Nucleus accumbens (tissue), 56 donors: ENCODE measurements at regions not wholly inside any gene's neighbourhood (a gene's known extent, or its start where the extent isn't known, plus 50 kb on each side); places are given as distances from the start of the nearest gene placed in this dataset.

Experiments
- DNase-seq, 56 donors: peaks; one replicate each; lab custom pipeline; 2025; lab: John Stamatoyannopoulos, UW

DNA sequence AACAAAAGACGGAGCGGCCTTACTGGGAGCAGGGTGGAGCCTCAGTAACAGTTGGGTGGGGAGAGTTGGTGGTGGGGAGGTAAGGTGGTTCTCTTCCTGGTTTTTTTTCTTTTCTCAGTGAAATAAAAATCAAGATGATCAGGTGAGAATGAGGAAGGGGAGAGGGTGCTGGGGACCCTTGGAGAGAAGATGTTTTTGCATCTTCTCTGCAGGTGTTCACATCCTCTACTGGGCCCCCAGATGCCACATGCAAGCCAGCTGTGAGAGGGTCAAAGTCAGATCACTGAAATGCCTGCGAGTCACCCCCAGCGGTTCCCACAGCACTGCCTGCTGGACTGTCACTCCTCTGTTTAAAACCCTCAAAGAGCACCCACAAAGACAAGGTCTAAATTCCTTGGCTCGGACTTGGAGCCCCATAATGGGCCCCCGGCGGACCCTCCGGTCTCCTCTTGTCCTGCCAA lies 69.8 kb upstream of the FHL2 start:
- DNase-seq: no peak

DNA sequence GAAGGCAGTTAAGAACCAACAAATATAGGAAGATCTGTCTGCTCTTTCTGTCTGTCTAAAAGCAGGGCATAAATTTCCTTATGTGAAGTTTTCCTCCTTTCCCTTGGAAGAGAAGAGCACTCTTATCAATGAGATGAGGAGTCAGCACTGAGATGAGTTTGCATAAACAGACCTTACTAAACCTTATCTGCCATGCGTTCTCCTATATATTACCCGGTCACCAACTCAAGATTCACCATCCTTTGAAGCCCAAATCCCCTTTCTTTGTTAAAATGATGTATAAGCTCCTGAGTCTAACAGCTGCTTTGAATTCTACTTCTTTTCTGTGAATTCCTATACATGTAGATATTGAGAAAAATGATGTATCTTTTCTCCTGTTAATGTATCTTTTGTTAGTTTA lies 65.5 kb upstream of the FHL2 start:
- DNase-seq: no peak

DNA sequence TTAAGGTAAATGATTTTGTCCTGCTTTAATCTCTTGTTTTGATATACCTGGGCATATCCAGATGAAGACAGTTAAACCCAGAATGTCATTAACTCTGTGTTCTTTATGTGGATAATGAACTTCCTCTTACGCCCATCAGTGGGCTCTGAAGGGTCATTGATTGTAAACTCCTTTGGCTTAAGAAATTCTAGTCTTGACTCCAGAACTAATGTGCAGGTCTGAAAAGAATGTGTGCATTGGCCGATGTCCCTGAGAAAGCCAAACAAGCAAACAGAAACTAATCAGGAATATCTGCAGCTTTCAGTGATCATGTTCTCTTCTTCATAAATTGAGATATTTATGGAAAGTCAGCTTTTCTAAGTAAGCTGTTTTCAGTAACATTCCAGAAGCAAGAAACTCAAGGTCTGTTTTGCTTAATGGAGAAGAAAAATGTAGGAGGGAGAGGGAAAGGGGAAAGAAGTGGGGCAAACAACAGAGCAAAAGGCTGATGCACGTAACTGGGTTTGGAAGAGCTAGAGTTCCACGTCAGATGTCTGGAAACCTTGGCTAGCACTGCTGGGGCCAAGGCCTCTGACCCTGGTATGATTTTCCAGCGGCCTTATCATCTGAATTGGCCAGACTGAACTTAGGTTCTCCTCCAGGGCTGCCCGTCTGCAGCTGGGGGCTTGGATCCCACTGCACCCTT lies 61.3 kb upstream of the FHL2 start:
- DNase-seq: no peak

DNA sequence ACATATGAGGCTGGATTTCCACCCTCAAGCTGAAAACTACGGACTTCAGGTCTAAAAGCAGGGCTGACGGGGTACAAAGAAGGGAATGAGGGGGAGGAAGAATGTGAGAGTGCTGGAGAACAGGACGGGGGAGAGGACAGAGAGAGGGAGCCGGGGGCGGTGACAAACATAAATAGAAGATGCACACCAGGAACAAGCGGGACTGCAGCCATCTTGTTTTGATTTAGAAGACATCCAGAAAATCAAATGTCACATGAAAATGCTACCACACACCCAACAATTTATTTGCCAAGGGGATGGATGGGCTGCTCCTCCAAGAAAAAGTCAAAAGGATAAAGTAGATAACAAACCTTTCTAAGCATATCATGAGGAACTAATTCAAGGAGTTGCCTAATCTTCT lies 59.2 kb upstream of the FHL2 start:
- no peak for DNase-seq

DNA sequence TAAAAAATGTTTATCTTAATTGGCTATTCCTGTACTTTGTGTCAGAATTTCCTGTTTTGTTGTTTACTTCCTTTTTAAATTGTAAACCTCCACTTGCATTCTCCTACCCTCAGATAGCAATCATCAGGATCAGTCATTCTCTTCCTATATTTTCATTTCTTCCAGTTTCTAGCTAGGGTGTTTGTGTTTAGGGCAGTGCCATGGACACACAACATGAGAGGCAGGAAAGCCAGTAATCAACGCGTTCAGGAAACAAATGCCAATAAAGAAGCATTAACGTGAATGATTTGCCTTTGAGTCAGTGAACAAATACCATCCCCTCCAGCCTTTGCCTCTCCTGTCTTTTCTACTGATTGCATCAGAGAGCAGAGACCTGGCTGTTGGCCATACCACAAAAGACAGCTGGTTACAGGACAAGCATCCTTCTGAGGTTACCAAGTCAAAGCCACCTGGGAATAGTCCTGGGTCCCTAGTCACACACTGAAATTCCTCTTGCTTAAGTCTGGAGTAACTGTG lies 56.7 kb upstream of the FHL2 start:
- DNase-seq: no peak

DNA sequence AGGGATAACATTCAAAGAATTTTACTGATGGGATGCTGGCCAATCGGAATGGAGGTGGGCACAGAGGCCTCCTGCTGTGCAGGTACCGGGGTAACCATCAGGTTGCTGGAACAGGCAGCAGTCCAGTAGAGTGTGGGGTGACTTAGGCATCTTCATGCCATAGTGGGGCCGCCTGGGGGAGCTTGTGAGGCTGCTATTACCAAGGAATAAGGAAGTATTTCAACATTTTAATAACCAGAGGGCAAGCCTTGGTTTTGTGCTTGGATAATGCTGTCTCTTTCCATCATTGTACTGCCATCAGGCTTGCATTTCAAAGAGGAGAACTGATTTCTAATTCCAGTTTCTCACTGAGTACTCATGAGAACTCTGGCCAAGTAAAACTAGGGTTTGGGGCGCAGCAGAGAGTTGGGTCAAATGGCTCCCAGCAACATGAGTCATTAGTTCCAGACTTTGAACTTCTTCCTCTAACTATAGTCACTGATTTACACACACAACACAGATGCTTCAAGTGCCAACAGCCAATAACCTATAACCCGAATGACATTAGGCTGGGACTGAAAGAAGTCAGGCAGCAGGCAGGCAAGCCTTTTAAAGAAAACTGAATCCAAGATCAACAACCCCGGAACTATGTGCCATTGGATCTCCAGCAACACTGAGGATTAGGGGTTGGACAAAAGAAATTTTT lies 56.1 kb upstream of the FHL2 start:
- no peak for DNase-seq

- no peak for DNase-seq
These were observed 52.8 kb upstream of the FHL2 start for GRCh38 chr2:105451571-105452166.

GRCh38 chr2:105450471-105450870 lies 51.6 kb upstream of the FHL2 start:
- DNase-seq: no peak

GRCh38 chr2:105449076-105449475 lies 50.2 kb upstream of the FHL2 start:
- no peak for DNase-seq
